Natural killer cell (primary cell): ENCODE measurements at regions not wholly inside any gene's neighbourhood (a gene's known extent, or its start where the extent isn't known, plus 50 kb on each side); places are given as distances from the start of the nearest gene placed in this dataset.

Experiments used
- ATAC-seq, 3 donors: fragments of 150-1000 bp in 2 of 3; fragments of 200-7000 bp in 1 of 3; cut with Tn5 transposase; 1 replicate in 1 of 3; 2 replicates in 2 of 3; pipeline ENCODE4 v1.10.0; 2021; ENCODE audit warnings: mild to moderate bottlenecking in 2 of 3, moderate library complexity in 2 of 3
- DNase-seq, 2 donors: peaks; one replicate each; pipeline versions ENCODE4 v3.0.0 to v3.0.0-alpha.2; 2013 to 2021; ENCODE audit warnings: mixed read lengths in 1 of 2
- H3K27ac ChIP-seq: one replicate; pipeline ENCODE4 v1.5.1; 2013; ENCODE audit warnings: mild to moderate bottlenecking, low read length
- H3K27me3 ChIP-seq: one replicate; pipeline ENCODE4 v1.6.1; 2013; ENCODE audit warnings: low read length; ENCODE audit not compliant: control insufficient read depth, insufficient read depth
- H3K36me3 ChIP-seq: one replicate; pipeline ENCODE4 v1.6.1; 2013; ENCODE audit warnings: low read length; ENCODE audit not compliant: control insufficient read depth, insufficient read depth
- H3K4me1 ChIP-seq: one replicate; pipeline ENCODE4 v1.6.1; 2013; ENCODE audit warnings: low read length; ENCODE audit not compliant: control insufficient read depth, insufficient read depth
- H3K4me3 ChIP-seq: one replicate; pipeline ENCODE4 v1.5.1; 2013; ENCODE audit warnings: low read length
- H3K9me3 ChIP-seq: one replicate; pipeline ENCODE4 v1.6.1; 2013; ENCODE audit warnings: low read length; ENCODE audit not compliant: control insufficient read depth, insufficient read depth
- H3K27ac Mint-ChIP-seq, 2 donors: one replicate each; pipeline ENCODE4 v1.8.0; 2022; ENCODE audit warnings: mild to moderate bottlenecking in 2 of 2, mixed read lengths in 2 of 2, moderate library complexity in 1 of 2
- H3K27me3 Mint-ChIP-seq, 2 donors: one replicate each; pipeline ENCODE4 v1.8.0; 2022; ENCODE audit warnings: low read depth in 2 of 2, mixed read lengths in 2 of 2
- H3K36me3 Mint-ChIP-seq: one replicate; pipeline ENCODE4 v1.8.0; 2022; ENCODE audit warnings: mixed read lengths
- H3K4me1 Mint-ChIP-seq, 2 donors: one replicate each; pipeline ENCODE4 v1.8.0; 2022; ENCODE audit warnings: mixed read lengths in 2 of 2
- H3K4me3 Mint-ChIP-seq: one replicate; pipeline ENCODE4 v1.8.0; 2022; ENCODE audit warnings: mild to moderate bottlenecking, moderate library complexity, mixed read lengths
- H3K9me3 Mint-ChIP-seq, 2 donors: one replicate each; pipeline ENCODE4 v1.8.0; 2022; ENCODE audit warnings: mixed read lengths in 2 of 2
- CTCF ChIP-seq: fragments of 200-600 bp; IDR thresholded peaks from one replicate; pipeline ENCODE4 v1.8.0; 2022; ENCODE audit warnings: antibody characterized with exemption
- WGBS: methylation state at CpG from one replicate; pipeline ENCODE4 v1.1.7; 2013; ENCODE audit warnings: missing lambda C conversion rate; ENCODE audit not compliant: insufficient coverage; 5-methylcytosine and 5-hydroxymethylcytosine counted together
- intact Hi-C: fragments of 100-400 bp; cut with micrococcal nuclease; formaldehyde crosslinking; loops from one replicate; pipeline ENCODE4 v1.14.2; 2022

- Mint-ChIP-seq H3K4me1 (no peaks in the 10 kb centered on the region), H3K9me3 (no peaks in the 10 kb centered on the region), H3K27ac (no peak overlapping the region), H3K4me3 (no peak overlapping the region), H3K27me3 (peaks cover 0 to 3% of the 10 kb centered on the region in 2 donors), H3K36me3 (no peaks in the 10 kb centered on the region)
- H3K27me3 ChIP-seq = no peaks in the 10 kb centered on the region
- no peaks in the 10 kb centered on the region for H3K4me1 ChIP-seq
- no peaks in the 10 kb centered on the region for H3K9me3 ChIP-seq
- ATAC-seq (no peak), DNase-seq (no peak)
- H3K27ac ChIP-seq = no peak overlapping the region
- no peak overlapping the region for H3K4me3 ChIP-seq
- WGBS = 89% methylated on average over 13 of the region's 13 CpGs
- H3K36me3 ChIP-seq = no peaks in the 10 kb centered on the region
- TF ChIP-seq CTCF = no peak
- intact Hi-C loops = no loop called here
These were observed 58.7 kb upstream of the ZC3H12A start for GRCh38 chr1:37415611-37416244.

GRCh38 chr1:37420456-37420855 lies 53.9 kb upstream of the ZC3H12A start:
- H3K27ac ChIP-seq = no peak overlapping the region
- H3K4me3 Mint-ChIP-seq = no peak overlapping the region
- intact Hi-C loops = no loop called here
- H3K9me3 ChIP-seq = no peaks in the 10 kb centered on the region
- TF ChIP-seq CTCF = no peak
- ATAC-seq (no peak), DNase-seq (no peak)
- H3K36me3 Mint-ChIP-seq = no peaks in the 10 kb centered on the region
- H3K4me1 Mint-ChIP-seq = peaks cover 0 to 7% of the 10 kb centered on the region in 2 donors
- no peaks in the 10 kb centered on the region for H3K36me3 ChIP-seq
- H3K27me3 Mint-ChIP-seq = peaks cover 14% of the 10 kb centered on the region in 2 donors
- no peak overlapping the region for H3K4me3 ChIP-seq
- no peaks in the 10 kb centered on the region for H3K27me3 ChIP-seq
- WGBS = 100% methylated on average over 1 of the region's 1 CpG
- no peak overlapping the region for H3K27ac Mint-ChIP-seq
- H3K4me1 ChIP-seq = no peaks in the 10 kb centered on the region
- no peaks in the 10 kb centered on the region for H3K9me3 Mint-ChIP-seq

- Histone ChIP-seq H3K9me3 (no peaks in the 10 kb centered on the region), H3K27me3 (no peaks in the 10 kb centered on the region), H3K36me3 (no peaks in the 10 kb centered on the region), H3K4me3 (no peak overlapping the region), H3K27ac (no peak overlapping the region), H3K4me1 (no peaks in the 10 kb centered on the region)
- Mint-ChIP-seq H3K4me1 (peaks cover 0 to 7% of the 10 kb centered on the region in 2 donors), H3K9me3 (no peaks in the 10 kb centered on the region), H3K4me3 (no peak overlapping the region), H3K27ac (no peak overlapping the region), H3K27me3 (peaks cover 14% of the 10 kb centered on the region in 2 donors), H3K36me3 (no peaks in the 10 kb centered on the region)
- ATAC-seq (no peak), DNase-seq (no peak)
- no peak for TF ChIP-seq CTCF
- intact Hi-C loops = no loop called here
- 89% methylated on average over 9 of the region's 9 CpGs for WGBS
These were observed 50.6 kb upstream of the ZC3H12A start for GRCh38 chr1:37423810-37424209.

- DNase-seq (no peak), ATAC-seq (no peak)
- H3K4me1 Mint-ChIP-seq = peaks cover 0 to 7% of the 10 kb centered on the region in 2 donors
- WGBS = 67% methylated on average over 1 of the region's 1 CpG
- intact Hi-C loops = no loop called here
- H3K27ac ChIP-seq = no peak overlapping the region
- no peaks in the 10 kb centered on the region for H3K36me3 ChIP-seq
- H3K4me3 Mint-ChIP-seq = no peak overlapping the region
- H3K9me3 ChIP-seq = no peaks in the 10 kb centered on the region
- TF ChIP-seq CTCF = no peak
- peaks cover 14% of the 10 kb centered on the region in 2 donors for H3K27me3 Mint-ChIP-seq
- no peak overlapping the region for H3K27ac Mint-ChIP-seq
- H3K27me3 ChIP-seq = no peaks in the 10 kb centered on the region
- no peaks in the 10 kb centered on the region for H3K36me3 Mint-ChIP-seq
- H3K9me3 Mint-ChIP-seq = no peaks in the 10 kb centered on the region
- no peak overlapping the region for H3K4me3 ChIP-seq
- H3K4me1 ChIP-seq = no peaks in the 10 kb centered on the region
These were observed 49.9 kb upstream of the ZC3H12A start for GRCh38 chr1:37424523-37424922.
